GM12875 (cell line): ENCODE measurements at regions not wholly inside any gene's neighbourhood (a gene's known extent, or its start where the extent isn't known, plus 50 kb on each side); places are given as distances from the start of the nearest gene placed in this dataset.

ENCODE experiments used
- H3K4me3 ChIP-seq: one replicate; pipeline ENCODE4 v1.5.1; 2011; ENCODE audit warnings: low read depth, low read length, control low read depth
- TF ChIP-seq, protein P1 (sequence below): IDR thresholded peaks from 2 replicates; pipeline ENCODE4 v1.5.1; 2011; ENCODE audit warnings: low read depth, mild to moderate bottlenecking, control low read depth, inconsistent platforms, low read length, moderate library complexity, borderline replicate concordance; ENCODE audit not compliant: insufficient read depth

DNA sequence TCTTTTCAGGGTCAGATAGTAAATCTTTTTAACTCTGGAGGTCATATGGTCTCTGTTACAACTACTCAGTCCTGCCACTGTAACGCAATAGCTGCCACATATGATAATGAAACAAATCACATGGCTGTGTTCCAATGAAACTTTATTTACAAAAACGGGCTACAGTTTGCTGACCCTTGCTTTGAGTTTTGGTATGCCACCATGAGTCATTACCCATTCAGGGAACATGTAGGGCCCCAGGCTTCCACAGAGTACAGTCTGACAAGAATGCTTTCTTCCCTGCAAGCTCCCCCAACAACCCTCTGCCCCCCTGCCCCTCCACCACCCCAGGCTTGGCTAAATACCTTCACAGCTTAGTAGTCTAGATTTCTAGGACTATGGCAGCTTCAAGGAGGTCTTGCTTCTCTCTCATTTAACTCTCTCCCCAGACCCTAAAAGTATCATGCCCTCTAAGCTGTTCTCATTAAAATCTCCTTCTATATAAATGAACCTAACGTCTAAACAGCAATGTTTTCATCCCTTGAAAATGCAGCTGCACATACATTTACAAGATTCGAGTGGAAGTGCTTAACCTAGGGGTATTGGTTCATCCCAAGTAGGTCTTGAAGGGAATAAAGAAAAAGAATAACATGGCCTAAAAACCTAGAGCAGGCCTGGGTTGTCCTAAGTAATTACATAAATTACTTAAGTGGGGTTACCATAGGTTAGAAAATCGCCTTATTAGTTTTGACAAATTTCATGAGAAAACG, 117.8 kb upstream of the PRICKLE2 start:
- H3K4me3 ChIP-seq: no peak overlapping the region
- TF ChIP-seq, protein P1, sequence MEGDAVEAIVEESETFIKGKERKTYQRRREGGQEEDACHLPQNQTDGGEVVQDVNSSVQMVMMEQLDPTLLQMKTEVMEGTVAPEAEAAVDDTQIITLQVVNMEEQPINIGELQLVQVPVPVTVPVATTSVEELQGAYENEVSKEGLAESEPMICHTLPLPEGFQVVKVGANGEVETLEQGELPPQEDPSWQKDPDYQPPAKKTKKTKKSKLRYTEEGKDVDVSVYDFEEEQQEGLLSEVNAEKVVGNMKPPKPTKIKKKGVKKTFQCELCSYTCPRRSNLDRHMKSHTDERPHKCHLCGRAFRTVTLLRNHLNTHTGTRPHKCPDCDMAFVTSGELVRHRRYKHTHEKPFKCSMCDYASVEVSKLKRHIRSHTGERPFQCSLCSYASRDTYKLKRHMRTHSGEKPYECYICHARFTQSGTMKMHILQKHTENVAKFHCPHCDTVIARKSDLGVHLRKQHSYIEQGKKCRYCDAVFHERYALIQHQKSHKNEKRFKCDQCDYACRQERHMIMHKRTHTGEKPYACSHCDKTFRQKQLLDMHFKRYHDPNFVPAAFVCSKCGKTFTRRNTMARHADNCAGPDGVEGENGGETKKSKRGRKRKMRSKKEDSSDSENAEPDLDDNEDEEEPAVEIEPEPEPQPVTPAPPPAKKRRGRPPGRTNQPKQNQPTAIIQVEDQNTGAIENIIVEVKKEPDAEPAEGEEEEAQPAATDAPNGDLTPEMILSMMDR: no peak

- TF ChIP-seq, protein P1: no peak
- no peak overlapping the region for H3K4me3 ChIP-seq
Measured at GRCh38 chr3:64341296-64341695, 116.0 kb upstream of the PRICKLE2 start.

- no peak overlapping the region for H3K4me3 ChIP-seq
- TF ChIP-seq, protein P1: no peak
Measured at GRCh38 chr3:64340641-64341101, 115.4 kb upstream of the PRICKLE2 start.

DNA sequence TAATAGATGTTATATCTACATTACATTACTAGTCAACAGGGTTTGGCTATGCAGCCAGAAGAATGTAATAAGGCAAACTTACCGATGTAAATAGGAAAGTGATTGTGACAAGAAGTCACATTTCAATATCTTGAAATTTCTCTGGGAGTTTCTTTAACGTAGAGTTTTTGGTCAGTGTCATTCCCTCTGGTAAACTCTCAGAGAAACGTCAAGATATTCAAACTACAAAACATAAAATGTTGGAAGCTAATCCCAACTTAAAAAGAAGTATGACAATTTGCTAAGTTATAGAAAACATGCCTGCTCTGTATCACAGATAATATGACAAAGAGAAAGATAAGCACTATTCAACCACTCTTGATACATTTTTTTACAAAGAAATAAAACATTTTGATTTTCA, 111.2 kb upstream of the PRICKLE2 start:
- H3K4me3 ChIP-seq: no peak overlapping the region
- TF ChIP-seq, protein P1: no peak

GRCh38 chr3:64332459-64333350, 107.4 kb upstream of the PRICKLE2 start:
- TF ChIP-seq, protein P1: no peak

GRCh38 chr3:64331605-64332004, 106.3 kb upstream of the PRICKLE2 start:
- no peak overlapping the region for H3K4me3 ChIP-seq
- TF ChIP-seq, protein P1: no peak

More at GRCh38 chr3:64332459-64333350, 107.4 kb upstream of the PRICKLE2 start:
- no peak overlapping the region for H3K4me3 ChIP-seq
